SJCRH30 (cell line): ENCODE measurements at regions not wholly inside any gene's neighbourhood (a gene's known extent, or its start where the extent isn't known, plus 50 kb on each side); places are given as distances from the start of the nearest gene placed in this dataset.

Source experiments
- DNase-seq, 2 experiments: peaks; one replicate each; pipeline ENCODE4 v3.0.0-alpha.2; 2015 to 2020
- H3K27ac ChIP-seq: fragments of 250-450 bp; sonication (Bioruptor Pico); 2 replicates; pipeline ENCODE4 v1.5.1; 2020; ENCODE audit warnings: mild to moderate bottlenecking, moderate library complexity
- H3K27me3 ChIP-seq: fragments of 250-450 bp; sonication (Bioruptor Pico); 2 replicates; pipeline ENCODE4 v1.5.1; 2020; ENCODE audit warnings: mild to moderate bottlenecking, moderate library complexity
- H3K36me3 ChIP-seq: fragments of 250-450 bp; sonication (Bioruptor Pico); 2 replicates; pipeline ENCODE4 v1.5.1; 2020; ENCODE audit warnings: mild to moderate bottlenecking, moderate library complexity
- H3K4me1 ChIP-seq: fragments of 250-450 bp; sonication (Bioruptor Pico); 2 replicates; pipeline ENCODE4 v1.5.1; 2020; ENCODE audit warnings: mild to moderate bottlenecking, moderate library complexity
- H3K4me3 ChIP-seq: fragments of 250-450 bp; sonication (Bioruptor Pico); 2 replicates; pipeline ENCODE4 v1.5.1; 2020; ENCODE audit warnings: mild to moderate bottlenecking, moderate library complexity
- H3K9me3 ChIP-seq: fragments of 250-450 bp; sonication (Bioruptor Pico); replicated peaks from 2 replicates; pipeline ENCODE4 v1.5.1; 2020; ENCODE audit warnings: mild to moderate bottlenecking, moderate library complexity

- Histone ChIP-seq H3K9me3 (no peaks in the 10 kb centered on the region), H3K36me3 (no peaks in the 10 kb centered on the region), H3K4me1 (peaks cover 15% of the 10 kb centered on the region), H3K27me3 (no peaks in the 10 kb centered on the region), H3K27ac (no peak overlapping the region), H3K4me3 (no peak overlapping the region)
- no peak for DNase-seq
These were observed 663.6 kb upstream of the RIOK2 start for GRCh38 chr5:97846643-97847042.

GRCh38 chr5:97847920-97848631, 665.0 kb upstream of the RIOK2 start:
- no peak for DNase-seq
- no peaks in the 10 kb centered on the region for H3K9me3 ChIP-seq
- no peaks in the 10 kb centered on the region for H3K27me3 ChIP-seq
- peaks cover 6% of the 10 kb centered on the region for H3K4me1 ChIP-seq
- no peak overlapping the region for H3K27ac ChIP-seq
- H3K36me3 ChIP-seq, result no peaks in the 10 kb centered on the region
- H3K4me3 ChIP-seq, result no peak overlapping the region

- no peaks in the 10 kb centered on the region for H3K9me3 ChIP-seq
- no peak for DNase-seq
- H3K27me3 ChIP-seq, result no peaks in the 10 kb centered on the region
- H3K4me1 ChIP-seq, result peaks cover 8% of the 10 kb centered on the region; the same call in 1 of the 2 replicates
- H3K36me3 ChIP-seq, result no peaks in the 10 kb centered on the region
- H3K4me3 ChIP-seq, result no peak overlapping the region
- no peak overlapping the region for H3K27ac ChIP-seq
These were observed 668.0 kb upstream of the RIOK2 start for GRCh38 chr5:97851036-97851435.

- no peak overlapping the region for H3K4me3 ChIP-seq
- peak overlapping the region; percentile 58 for H3K27ac ChIP-seq
- peak; percentile 77 for DNase-seq
- no peaks in the 10 kb centered on the region for H3K27me3 ChIP-seq
- H3K4me1 ChIP-seq, result peaks cover 8% of the 10 kb centered on the region; the same call in 1 of the 2 replicates
- H3K9me3 ChIP-seq, result no peaks in the 10 kb centered on the region
- H3K36me3 ChIP-seq, result no peaks in the 10 kb centered on the region
These were observed 672.1 kb upstream of the RIOK2 start for GRCh38 chr5:97854871-97855762.

- no peak for DNase-seq
- H3K4me3 ChIP-seq, result no peak overlapping the region
- no peaks in the 10 kb centered on the region for H3K9me3 ChIP-seq
- no peaks in the 10 kb centered on the region for H3K27me3 ChIP-seq
- H3K4me1 ChIP-seq, result no peaks in the 10 kb centered on the region
- H3K27ac ChIP-seq, result no peak overlapping the region
- H3K36me3 ChIP-seq, result no peaks in the 10 kb centered on the region
These were observed 691.4 kb upstream of the RIOK2 start for GRCh38 chr5:97874491-97874890.

GRCh38 chr5:97876272-97876671, 693.2 kb upstream of the RIOK2 start:
- H3K9me3 ChIP-seq, result no peaks in the 10 kb centered on the region
- H3K4me3 ChIP-seq, result no peak overlapping the region
- no peaks in the 10 kb centered on the region for H3K4me1 ChIP-seq
- H3K27ac ChIP-seq, result no peak overlapping the region
- H3K36me3 ChIP-seq, result no peaks in the 10 kb centered on the region
- no peaks in the 10 kb centered on the region for H3K27me3 ChIP-seq
- DNase-seq, result no peak

GRCh38 chr5:97877588-97877987, 694.5 kb upstream of the RIOK2 start:
- no peak for DNase-seq
- H3K4me3 ChIP-seq, result no peak overlapping the region
- no peaks in the 10 kb centered on the region for H3K27me3 ChIP-seq
- no peaks in the 10 kb centered on the region for H3K9me3 ChIP-seq
- no peaks in the 10 kb centered on the region for H3K36me3 ChIP-seq
- H3K27ac ChIP-seq, result no peak overlapping the region
- H3K4me1 ChIP-seq, result no peaks in the 10 kb centered on the region

- no peak overlapping the region for H3K4me3 ChIP-seq
- H3K27ac ChIP-seq, result no peak overlapping the region
- no peaks in the 10 kb centered on the region for H3K27me3 ChIP-seq
- H3K9me3 ChIP-seq, result no peaks in the 10 kb centered on the region; the same call in 1 of the 2 replicates
- H3K4me1 ChIP-seq, result no peaks in the 10 kb centered on the region
- H3K36me3 ChIP-seq, result no peaks in the 10 kb centered on the region
- no peak for DNase-seq
These were observed 705.4 kb upstream of the RIOK2 start for GRCh38 chr5:97888439-97888838.

GRCh38 chr5:97891971-97892370, 708.9 kb upstream of the RIOK2 start:
- Histone ChIP-seq H3K27ac (no peak overlapping the region), H3K36me3 (no peaks in the 10 kb centered on the region)

GRCh38 chr5:97903742-97904141, 720.7 kb upstream of the RIOK2 start:
- no peaks in the 10 kb centered on the region for H3K4me1 ChIP-seq
- no peaks in the 10 kb centered on the region; the same call in 1 of the 2 replicates for H3K36me3 ChIP-seq
- H3K9me3 ChIP-seq, result peaks cover 4% of the 10 kb centered on the region; the same call in 1 of the 2 replicates
- H3K27ac ChIP-seq, result no peak overlapping the region
- H3K4me3 ChIP-seq, result no peak overlapping the region
- DNase-seq, result no peak
- no peaks in the 10 kb centered on the region for H3K27me3 ChIP-seq

More at GRCh38 chr5:97891971-97892370, 708.9 kb upstream of the RIOK2 start:
- Histone ChIP-seq H3K4me3 (no peak overlapping the region), H3K27me3 (no peaks in the 10 kb centered on the region), H3K9me3 (no peaks in the 10 kb centered on the region; the same call in 1 of the 2 replicates), H3K4me1 (no peaks in the 10 kb centered on the region)
- DNase-seq, result no peak

- no peak overlapping the region for H3K27ac ChIP-seq
- H3K9me3 ChIP-seq, result peaks cover 4% of the 10 kb centered on the region; the same call in 1 of the 2 replicates
- H3K4me1 ChIP-seq, result no peaks in the 10 kb centered on the region
- DNase-seq, result no peak
- H3K4me3 ChIP-seq, result no peak overlapping the region
- no peaks in the 10 kb centered on the region for H3K27me3 ChIP-seq
- no peaks in the 10 kb centered on the region; the same call in 1 of the 2 replicates for H3K36me3 ChIP-seq
These were observed 723.1 kb upstream of the RIOK2 start for GRCh38 chr5:97906135-97906534.

GRCh38 chr5:97907646-97908400, 724.8 kb upstream of the RIOK2 start:
- Histone ChIP-seq H3K4me3 (no peak overlapping the region), H3K9me3 (peaks cover 4% of the 10 kb centered on the region; the same call in 1 of the 2 replicates), H3K27me3 (no peaks in the 10 kb centered on the region), H3K4me1 (no peaks in the 10 kb centered on the region), H3K36me3 (no peaks in the 10 kb centered on the region; the same call in 1 of the 2 replicates), H3K27ac (no peak overlapping the region)
- no peak for DNase-seq

- no peaks in the 10 kb centered on the region for H3K9me3 ChIP-seq
- no peaks in the 10 kb centered on the region for H3K4me1 ChIP-seq
- H3K4me3 ChIP-seq, result no peak overlapping the region
- no peak overlapping the region for H3K27ac ChIP-seq
- H3K27me3 ChIP-seq, result no peaks in the 10 kb centered on the region
- DNase-seq, result no peak
- no peaks in the 10 kb centered on the region for H3K36me3 ChIP-seq
These were observed 726.5 kb upstream of the RIOK2 start for GRCh38 chr5:97909541-97909940.

GRCh38 chr5:97914483-97914882, 731.4 kb upstream of the RIOK2 start:
- H3K9me3 ChIP-seq, result no peaks in the 10 kb centered on the region
- H3K4me3 ChIP-seq, result no peak overlapping the region
- H3K4me1 ChIP-seq, result no peaks in the 10 kb centered on the region
- H3K36me3 ChIP-seq, result no peaks in the 10 kb centered on the region
- no peak for DNase-seq
- H3K27ac ChIP-seq, result no peak overlapping the region
- no peaks in the 10 kb centered on the region for H3K27me3 ChIP-seq

GRCh38 chr5:97915106-97915505, 732.1 kb upstream of the RIOK2 start:
- no peak for DNase-seq
- Histone ChIP-seq H3K27me3 (no peaks in the 10 kb centered on the region), H3K4me1 (no peaks in the 10 kb centered on the region), H3K27ac (no peak overlapping the region), H3K9me3 (no peaks in the 10 kb centered on the region), H3K36me3 (no peaks in the 10 kb centered on the region), H3K4me3 (no peak overlapping the region)
